GM11168 (cell line): ENCODE measurements at regions not wholly inside any gene's neighbourhood (a gene's known extent, or its start where the extent isn't known, plus 50 kb on each side); places are given as distances from the start of the nearest gene placed in this dataset.
"Not testable (repeated sequence)": the region's sequence is repeated elsewhere in the genome, so short reads cannot be mapped to it uniquely, and the experiment has no call there.

Experiments used
- in situ Hi-C: fragments of 300-500 bp; cut with MboI; formaldehyde crosslinking; loops from one replicate; pipeline ENCODE4 v1.12.0; 2022; ENCODE audit warnings: low sequenced_read_pairs; ENCODE audit not compliant: unreplicated experiment

- in situ Hi-C loops: no loop called here
These were observed 325.2 kb downstream of the CETN3 start for GRCh38 chr5:90084342-90084741.

GRCh38 chr5:90073026-90073570 is 336.5 kb downstream of the CETN3 start:
- in situ Hi-C loops: not testable (repeated sequence)

- in situ Hi-C loops: no loop called here
These were observed 337.9 kb downstream of the CETN3 start for GRCh38 chr5:90071656-90072055.

GRCh38 chr5:90071066-90071465 is 338.5 kb downstream of the CETN3 start:
- in situ Hi-C loops: no loop called here

- in situ Hi-C loops: no loop called here
These were observed 342.6 kb downstream of the CETN3 start for GRCh38 chr5:90066920-90067319.

- in situ Hi-C loops: no loop called here
These were observed 352.4 kb downstream of the CETN3 start for GRCh38 chr5:90056911-90057705.

GRCh38 chr5:90055831-90056328 is 353.7 kb downstream of the CETN3 start:
- in situ Hi-C loops: no loop called here

- in situ Hi-C loops: no loop called here
These were observed 354.9 kb downstream of the CETN3 start for GRCh38 chr5:90054612-90055011.

- in situ Hi-C loops: no loop called here
These were observed 357.8 kb downstream of the CETN3 start for GRCh38 chr5:90051756-90052155.

- in situ Hi-C loops: no loop called here
These were observed 359.5 kb downstream of the CETN3 start for GRCh38 chr5:90050103-90050502.

- in situ Hi-C loops: no loop called here
These were observed 362.4 kb downstream of the CETN3 start for GRCh38 chr5:90047113-90047512.

- in situ Hi-C loops: not testable (repeated sequence)
These were observed 369.5 kb downstream of the CETN3 start for GRCh38 chr5:90040082-90040481.

- in situ Hi-C loops: no loop called here
These were observed 371.9 kb downstream of the CETN3 start for GRCh38 chr5:90037646-90038045.

- in situ Hi-C loops: no loop called here
These were observed 386.9 kb downstream of the CETN3 start for GRCh38 chr5:90022711-90023053.

- in situ Hi-C loops: no loop called here
These were observed 387.4 kb downstream of the CETN3 start for GRCh38 chr5:90022002-90022710.

- in situ Hi-C loops: no loop called here
These were observed 388.7 kb downstream of the CETN3 start for GRCh38 chr5:90020575-90021538.

GRCh38 chr5:90017239-90017638 is 392.3 kb downstream of the CETN3 start:
- in situ Hi-C loops: no loop called here

- in situ Hi-C loops: no loop called here
These were observed 394.0 kb downstream of the CETN3 start for GRCh38 chr5:90015584-90016018.

GRCh38 chr5:90014420-90014819 is 395.1 kb downstream of the CETN3 start:
- in situ Hi-C loops: no loop called here

GRCh38 chr5:90000351-90000750 is 409.2 kb downstream of the CETN3 start:
- in situ Hi-C loops: no loop called here
